Endothelial cell (in vitro differentiated cells): ENCODE measurements at regions not wholly inside any gene's neighbourhood (a gene's known extent, or its start where the extent isn't known, plus 50 kb on each side); places are given as distances from the start of the nearest gene placed in this dataset.

Experiments
- DNase-seq: peaks from one replicate; pipeline ENCODE4 v3.0.0; 2021; ENCODE audit warnings: low spot score
- H3K27ac Mint-ChIP-seq: one replicate; pipeline ENCODE4 v1.8.0; 2021; ENCODE audit warnings: mixed read lengths, inconsistent platforms; ENCODE audit not compliant: unreplicated experiment
- H3K27me3 Mint-ChIP-seq: one replicate; pipeline ENCODE4 v1.8.0; 2021; ENCODE audit warnings: mild to moderate bottlenecking, moderate library complexity, mixed read lengths, inconsistent platforms; ENCODE audit not compliant: unreplicated experiment
- H3K36me3 Mint-ChIP-seq: one replicate; pipeline ENCODE4 v1.8.0; 2021; ENCODE audit warnings: mild to moderate bottlenecking, low read depth, mixed read lengths, inconsistent platforms; ENCODE audit not compliant: unreplicated experiment
- H3K4me1 Mint-ChIP-seq: one replicate; pipeline ENCODE4 v1.8.0; 2021; ENCODE audit warnings: mild to moderate bottlenecking, mixed read lengths, inconsistent platforms; ENCODE audit not compliant: unreplicated experiment
- H3K4me3 Mint-ChIP-seq: one replicate; pipeline ENCODE4 v1.8.0; 2021; ENCODE audit warnings: mild to moderate bottlenecking, mixed read lengths, inconsistent platforms; ENCODE audit not compliant: unreplicated experiment
- H3K9me3 Mint-ChIP-seq: one replicate; pipeline ENCODE4 v1.8.0; 2021; ENCODE audit warnings: mixed read lengths, inconsistent platforms; ENCODE audit not compliant: unreplicated experiment
- CTCF ChIP-seq: fragments of 200-600 bp; sonication (generic); IDR thresholded peaks from one replicate; pipeline ENCODE4 v1.5.0; 2021; ENCODE audit warnings: antibody characterized with exemption; ENCODE audit not compliant: unreplicated experiment

GRCh38 chr2:220995581-220995980 lies 576.5 kb downstream of the EPHA4 start:
- H3K27ac Mint-ChIP-seq, result no peak overlapping the region
- no peak for TF ChIP-seq CTCF
- no peak for DNase-seq
- no peaks in the 10 kb centered on the region for H3K27me3 Mint-ChIP-seq
- H3K36me3 Mint-ChIP-seq, result no peaks in the 10 kb centered on the region
- H3K9me3 Mint-ChIP-seq, result no peaks in the 10 kb centered on the region
- H3K4me1 Mint-ChIP-seq, result no peaks in the 10 kb centered on the region
- H3K4me3 Mint-ChIP-seq, result no peak overlapping the region

GRCh38 chr2:220998156-220998555 lies 573.9 kb downstream of the EPHA4 start:
- DNase-seq, result no peak
- TF ChIP-seq CTCF, result no peak
- H3K9me3 Mint-ChIP-seq, result no peaks in the 10 kb centered on the region
- H3K27me3 Mint-ChIP-seq, result no peaks in the 10 kb centered on the region
- no peak overlapping the region for H3K27ac Mint-ChIP-seq
- H3K4me1 Mint-ChIP-seq, result no peaks in the 10 kb centered on the region
- no peaks in the 10 kb centered on the region for H3K36me3 Mint-ChIP-seq
- H3K4me3 Mint-ChIP-seq, result no peak overlapping the region

DNA sequence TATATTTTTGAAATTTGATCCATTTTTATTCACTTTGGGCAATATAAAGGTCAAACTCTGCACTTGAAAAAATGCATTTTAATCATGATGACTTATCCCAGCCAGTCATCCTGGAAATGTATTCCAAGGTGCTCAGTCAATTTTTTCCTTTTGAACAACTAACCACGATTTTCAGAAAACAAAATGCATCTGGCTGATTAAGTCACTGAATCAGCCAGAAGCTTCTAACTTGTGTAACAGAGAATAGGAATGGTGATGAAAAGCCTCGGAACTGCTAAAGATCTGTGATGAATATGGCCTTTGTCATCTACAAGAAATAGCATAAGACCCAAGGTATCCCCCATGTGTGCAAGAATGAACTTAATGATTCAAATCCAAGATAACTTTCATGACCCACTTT lies 572.7 kb downstream of the EPHA4 start:
- TF ChIP-seq CTCF, result no peak
- H3K27me3 Mint-ChIP-seq, result no peaks in the 10 kb centered on the region
- H3K4me1 Mint-ChIP-seq, result peaks cover 2% of the 10 kb centered on the region
- no peaks in the 10 kb centered on the region for H3K36me3 Mint-ChIP-seq
- H3K27ac Mint-ChIP-seq, result no peak overlapping the region
- DNase-seq, result no peak
- H3K4me3 Mint-ChIP-seq, result no peak overlapping the region
- no peaks in the 10 kb centered on the region for H3K9me3 Mint-ChIP-seq

GRCh38 chr2:221001381-221001801 lies 570.7 kb downstream of the EPHA4 start:
- no peaks in the 10 kb centered on the region for H3K27me3 Mint-ChIP-seq
- TF ChIP-seq CTCF, result no peak
- no peaks in the 10 kb centered on the region for H3K9me3 Mint-ChIP-seq
- DNase-seq, result no peak
- no peak overlapping the region for H3K27ac Mint-ChIP-seq
- H3K4me3 Mint-ChIP-seq, result no peak overlapping the region
- no peaks in the 10 kb centered on the region for H3K36me3 Mint-ChIP-seq
- H3K4me1 Mint-ChIP-seq, result peaks cover 2% of the 10 kb centered on the region

- no peak for TF ChIP-seq CTCF
- Mint-ChIP-seq H3K4me1 (peaks cover 2% of the 10 kb centered on the region), H3K27me3 (no peaks in the 10 kb centered on the region), H3K36me3 (no peaks in the 10 kb centered on the region), H3K9me3 (no peaks in the 10 kb centered on the region), H3K4me3 (no peak overlapping the region), H3K27ac (no peak overlapping the region)
- DNase-seq, result no peak
Observed at GRCh38 chr2:221002101-221002685, 569.9 kb downstream of the EPHA4 start.
